HEK293 (cell line): ENCODE measurements at regions not wholly inside any gene's neighbourhood (a gene's known extent, or its start where the extent isn't known, plus 50 kb on each side); places are given as distances from the start of the nearest gene placed in this dataset.

Source experiments
- CTCF ChIA-PET: fragments of 350-600 bp; formaldehyde crosslinking; extraction: SDS; loops from one replicate; lab custom pipeline; 2021; ENCODE audit warnings: antibody characterized with exemption; lab: Yijun Ruan, JAX
- POLR2A ChIA-PET: fragments of 300-600 bp; formaldehyde crosslinking; extraction: SDS; loops from one replicate; lab custom pipeline; 2020; ENCODE audit warnings: antibody characterized with exemption, inconsistent platforms; lab: Yijun Ruan, JAX
- H3K27ac ChIP-seq: fragments of 200-500 bp; sonication (Bioruptor generic); 2 replicates; pipeline ENCODE4 v1.5.1; 2014; ENCODE audit warnings: low read depth, low read length, control low read depth, inconsistent platforms; ENCODE audit errors: extremely low read depth
- H3K36me3 ChIP-seq, 2 experiments: fragments of 200-500 bp in 1 of 2; sonication (Bioruptor generic) in 1 of 2; 1 replicate in 1 of 2; 2 replicates in 1 of 2; pipeline ENCODE4 v1.5.1; 2014 to 2017; ENCODE audit warnings: inconsistent platforms in 2 of 2, low read length in 2 of 2; ENCODE audit not compliant: control insufficient read depth in 2 of 2, insufficient read depth in 1 of 2
- H3K4me1 ChIP-seq: fragments of 200-500 bp; sonication (Bioruptor generic); 2 replicates; pipeline ENCODE4 v1.5.1; 2014; ENCODE audit warnings: mild to moderate bottlenecking, low read length, inconsistent platforms; ENCODE audit not compliant: control insufficient read depth, insufficient read depth
- H3K4me3 ChIP-seq: 2 replicates; pipeline ENCODE4 v1.5.1; 2011; ENCODE audit warnings: low read depth, mild to moderate bottlenecking, control low read depth, low read length, moderate library complexity
- H3K9me3 ChIP-seq: fragments of 200-500 bp; sonication (Bioruptor generic); 2 replicates; pipeline ENCODE4 v1.5.1; 2014; ENCODE audit warnings: low read depth, low read length, inconsistent platforms; ENCODE audit not compliant: control insufficient read depth, insufficient read depth
- KLF17 ChIP-seq: fragments of 450-650 bp; formaldehyde crosslinking; IDR thresholded peaks from 2 replicates; pipeline ENCODE4 v1.5.1; 2016; ENCODE audit warnings: missing biosample characterization, missing genetic modification characterization
- REPIN1 ChIP-seq: fragments of 450-650 bp; formaldehyde crosslinking; IDR thresholded peaks from 2 replicates; pipeline ENCODE4 v1.5.1; 2017; ENCODE audit warnings: missing biosample characterization, missing genetic modification characterization, low read depth
- SCRT2 ChIP-seq: fragments of 450-650 bp; formaldehyde crosslinking; IDR thresholded peaks from 2 replicates; pipeline ENCODE4 v1.5.1; 2016; ENCODE audit warnings: missing biosample characterization, missing genetic modification characterization
- SETDB1 ChIP-seq: IDR thresholded peaks from one replicate; pipeline ENCODE4 v1.6.1; 2017; ENCODE audit warnings: mild to moderate bottlenecking, low read length, moderate library complexity, mixed read lengths; ENCODE audit not compliant: insufficient read length
- YY1 ChIP-seq: fragments of 450-650 bp; formaldehyde crosslinking; IDR thresholded peaks from 2 replicates; pipeline ENCODE4 v1.5.1; 2018; ENCODE audit warnings: missing biosample characterization, missing genetic modification characterization
- ZBTB10 ChIP-seq: fragments of 450-650 bp; formaldehyde crosslinking; IDR thresholded peaks from 2 replicates; pipeline ENCODE4 v1.5.1; 2016; ENCODE audit warnings: missing biosample characterization, missing genetic modification characterization
- ZNF121 ChIP-seq: fragments of 450-650 bp; formaldehyde crosslinking; IDR thresholded peaks from 2 replicates; pipeline ENCODE4 v1.5.1; 2016; ENCODE audit warnings: missing biosample characterization, missing genetic modification characterization
- ZNF138 ChIP-seq: fragments of 450-650 bp; formaldehyde crosslinking; IDR thresholded peaks from 2 replicates; pipeline ENCODE4 v1.5.1; 2016; ENCODE audit warnings: missing biosample characterization, missing genetic modification characterization, borderline replicate concordance
- ZNF184 ChIP-seq: fragments of 450-650 bp; IDR thresholded peaks from 2 replicates; pipeline ENCODE4 v1.5.1; 2018; ENCODE audit warnings: missing biosample characterization, mild to moderate bottlenecking, missing genetic modification characterization
- ZNF202 ChIP-seq: fragments of 450-650 bp; formaldehyde crosslinking; IDR thresholded peaks from 2 replicates; pipeline ENCODE4 v1.5.1; 2016; ENCODE audit warnings: missing biosample characterization, missing genetic modification characterization, borderline replicate concordance
- ZNF221 ChIP-seq: fragments of 450-650 bp; formaldehyde crosslinking; IDR thresholded peaks from 2 replicates; pipeline ENCODE4 v1.5.1; 2017; ENCODE audit warnings: missing biosample characterization, missing genetic modification characterization, borderline replicate concordance
- ZNF223 ChIP-seq: fragments of 450-650 bp; formaldehyde crosslinking; IDR thresholded peaks from 2 replicates; pipeline ENCODE4 v1.5.1; 2016; ENCODE audit warnings: missing biosample characterization, missing genetic modification characterization
- ZNF37A ChIP-seq: fragments of 450-650 bp; IDR thresholded peaks from 2 replicates; pipeline ENCODE4 v1.5.1; 2018; ENCODE audit warnings: missing biosample characterization, missing genetic modification characterization
- ZNF416 ChIP-seq: fragments of 450-650 bp; formaldehyde crosslinking; IDR thresholded peaks from 2 replicates; pipeline ENCODE4 v1.5.1; 2016; ENCODE audit warnings: missing biosample characterization, missing genetic modification characterization
- ZNF473 ChIP-seq: fragments of 450-650 bp; formaldehyde crosslinking; IDR thresholded peaks from 2 replicates; pipeline ENCODE4 v1.5.1; 2017; ENCODE audit warnings: missing biosample characterization, missing genetic modification characterization
- ZNF544 ChIP-seq: fragments of 450-650 bp; formaldehyde crosslinking; IDR thresholded peaks from 2 replicates; pipeline ENCODE4 v1.5.0; 2017; ENCODE audit warnings: missing biosample characterization, missing genetic modification characterization
- ZNF561 ChIP-seq: fragments of 450-650 bp; IDR thresholded peaks from 2 replicates; pipeline ENCODE4 v1.5.1; 2018; ENCODE audit warnings: missing biosample characterization, missing genetic modification characterization, borderline replicate concordance
- ZNF677 ChIP-seq: fragments of 450-650 bp; IDR thresholded peaks from 2 replicates; pipeline ENCODE4 v1.5.0; 2018; ENCODE audit warnings: missing biosample characterization, mild to moderate bottlenecking, missing genetic modification characterization, moderate library complexity
- ZNF830 ChIP-seq: fragments of 450-650 bp; IDR thresholded peaks from 2 replicates; pipeline ENCODE4 v1.5.0; 2018; ENCODE audit warnings: missing biosample characterization, missing genetic modification characterization, low read depth, mild to moderate bottlenecking, moderate library complexity
- ZNF843 ChIP-seq: fragments of 450-650 bp; formaldehyde crosslinking; IDR thresholded peaks from 2 replicates; pipeline ENCODE4 v1.5.1; 2016; ENCODE audit warnings: missing biosample characterization, missing genetic modification characterization

DNA sequence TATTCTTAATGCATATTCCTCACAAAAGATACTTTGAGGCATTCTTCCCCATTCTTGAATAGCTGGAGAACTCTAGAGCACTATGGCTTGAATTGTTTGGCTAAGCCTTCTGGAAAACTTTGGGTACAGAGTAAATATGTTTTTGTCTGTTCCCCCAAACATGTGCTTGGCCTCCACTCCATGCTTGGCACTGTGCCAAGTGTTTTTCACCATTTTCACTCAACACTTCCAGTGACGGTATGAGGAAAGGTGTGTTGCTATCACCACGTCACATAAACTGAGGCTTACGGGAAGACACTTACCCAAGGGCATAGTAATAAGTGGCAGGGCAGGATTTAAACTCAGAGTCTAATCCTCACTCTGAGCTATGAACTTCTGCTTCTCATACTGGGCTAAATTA, 318.2 kb downstream of the WDR11 start:
- POLR2A ChIA-PET, result no interaction called here
- Histone ChIP-seq H3K36me3 (no peaks in the 10 kb centered on the region), H3K4me1 (peaks cover 12% of the 10 kb centered on the region), H3K9me3 (no peaks in the 10 kb centered on the region), H3K27ac (no peak overlapping the region), H3K4me3 (no peak overlapping the region)
- CTCF ChIA-PET, result interaction anchor here (0.6 to 2.1 kb wide), 3 partner anchors 18 to 221 kb away, joined by 3 to 6 read pairs (median 4); no protein-coding TSS in a partner anchor
- TF ChIP-seq ZNF561 (tag by site-specific recombination) (peak; percentile 42; the same call in 1 of the 2 replicates), ZNF184 (tag by site-specific recombination) (0 out of 2 replicates have a peak, but pooled peaks have one; percentile 55), ZNF830 (tag by site-specific recombination) (0 out of 2 replicates have a peak, but pooled peaks have one; percentile 31), ZNF202 (tag by site-specific recombination) (no peak), ZNF544 (tag by site-specific recombination) (peak; percentile 71; the same call in 1 of the 2 replicates), ZNF37A (tag by site-specific recombination) (0 out of 2 replicates have a peak, but pooled peaks have one; percentile 36)

- Histone ChIP-seq H3K4me3 (no peak overlapping the region), H3K27ac (no peak overlapping the region), H3K9me3 (no peaks in the 10 kb centered on the region), H3K4me1 (peaks cover 12% of the 10 kb centered on the region), H3K36me3 (no peaks in the 10 kb centered on the region)
- POLR2A ChIA-PET, result no interaction called here
- CTCF ChIA-PET, result interaction anchor here (0.6 to 1.0 kb wide), 4 partner anchors 16 to 971 kb away, joined by 3 to 4 read pairs (median 3); no protein-coding TSS in a partner anchor
- TF ChIP-seq ZNF473 (no peak), SCRT2 (tag by site-specific recombination) (peak; percentile 89), SETDB1 (no peak)
These were observed 320.9 kb downstream of the WDR11 start for GRCh38 chr10:121171825-121172787.

GRCh38 chr10:121179006-121179405, 327.8 kb downstream of the WDR11 start:
- Histone ChIP-seq H3K27ac (no peak overlapping the region), H3K36me3 (no peaks in the 10 kb centered on the region), H3K4me3 (no peak overlapping the region), H3K4me1 (0 out of 2 replicates have a peak, but pooled peaks cover 2% of the 10 kb centered on the region), H3K9me3 (no peaks in the 10 kb centered on the region)
- ChIA-PET POLR2A (no interaction called here), CTCF (interaction anchor here (0.8 kb wide), 1 partner anchor 9 kb away, joined by 3 read pairs; no protein-coding TSS in a partner anchor)
- TF ChIP-seq ZNF843 (tag by site-specific recombination) (no peak), ZNF221 (tag by site-specific recombination) (no peak), ZNF677 (tag by site-specific recombination) (no peak), ZNF121 (tag by site-specific recombination) (no peak), ZNF138 (tag by site-specific recombination) (no peak), ZBTB10 (no peak), KLF17 (tag by site-specific recombination) (no peak), ZNF223 (tag by site-specific recombination) (no peak), REPIN1 (no peak), ZNF416 (tag by site-specific recombination) (no peak), YY1 (tag by site-specific recombination) (no peak)
